ENCODE measurements at regions not wholly inside any gene's neighbourhood (a gene's known extent, or its start where the extent isn't known, plus 50 kb on each side); places are given as distances from the start of the nearest gene placed in this dataset.

DNA sequence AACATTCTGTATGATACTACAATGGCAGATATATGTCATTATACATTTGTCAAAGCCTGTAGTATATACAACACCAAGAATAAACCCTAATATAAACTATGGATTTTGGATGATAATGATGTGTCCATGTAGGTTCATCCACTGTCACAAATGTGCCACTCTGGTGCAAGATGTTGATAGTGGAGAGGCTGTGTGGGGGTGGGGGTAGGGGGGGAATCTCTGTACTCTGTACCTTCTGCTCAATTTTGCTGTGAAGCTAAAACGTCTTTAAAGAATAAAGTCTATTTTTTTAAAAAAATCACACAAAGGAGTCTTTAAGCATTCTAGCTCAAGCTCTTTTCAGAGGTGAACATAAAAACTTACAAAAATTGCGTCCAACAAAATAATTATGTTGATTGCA lies 88.2 kb upstream of the ABI3BP start:
- DNase-seq (ENCODE audit: low read depth), result no peak
- TF ChIP-seq, protein P1, sequence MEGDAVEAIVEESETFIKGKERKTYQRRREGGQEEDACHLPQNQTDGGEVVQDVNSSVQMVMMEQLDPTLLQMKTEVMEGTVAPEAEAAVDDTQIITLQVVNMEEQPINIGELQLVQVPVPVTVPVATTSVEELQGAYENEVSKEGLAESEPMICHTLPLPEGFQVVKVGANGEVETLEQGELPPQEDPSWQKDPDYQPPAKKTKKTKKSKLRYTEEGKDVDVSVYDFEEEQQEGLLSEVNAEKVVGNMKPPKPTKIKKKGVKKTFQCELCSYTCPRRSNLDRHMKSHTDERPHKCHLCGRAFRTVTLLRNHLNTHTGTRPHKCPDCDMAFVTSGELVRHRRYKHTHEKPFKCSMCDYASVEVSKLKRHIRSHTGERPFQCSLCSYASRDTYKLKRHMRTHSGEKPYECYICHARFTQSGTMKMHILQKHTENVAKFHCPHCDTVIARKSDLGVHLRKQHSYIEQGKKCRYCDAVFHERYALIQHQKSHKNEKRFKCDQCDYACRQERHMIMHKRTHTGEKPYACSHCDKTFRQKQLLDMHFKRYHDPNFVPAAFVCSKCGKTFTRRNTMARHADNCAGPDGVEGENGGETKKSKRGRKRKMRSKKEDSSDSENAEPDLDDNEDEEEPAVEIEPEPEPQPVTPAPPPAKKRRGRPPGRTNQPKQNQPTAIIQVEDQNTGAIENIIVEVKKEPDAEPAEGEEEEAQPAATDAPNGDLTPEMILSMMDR (IDR thresholded peaks at IDR 0.05; ENCODE audit: insufficient read depth, low read depth, low read length), result no peak
- no peak overlapping the region for H3K4me3 ChIP-seq (ENCODE audit: low read depth, low read length)

DNA sequence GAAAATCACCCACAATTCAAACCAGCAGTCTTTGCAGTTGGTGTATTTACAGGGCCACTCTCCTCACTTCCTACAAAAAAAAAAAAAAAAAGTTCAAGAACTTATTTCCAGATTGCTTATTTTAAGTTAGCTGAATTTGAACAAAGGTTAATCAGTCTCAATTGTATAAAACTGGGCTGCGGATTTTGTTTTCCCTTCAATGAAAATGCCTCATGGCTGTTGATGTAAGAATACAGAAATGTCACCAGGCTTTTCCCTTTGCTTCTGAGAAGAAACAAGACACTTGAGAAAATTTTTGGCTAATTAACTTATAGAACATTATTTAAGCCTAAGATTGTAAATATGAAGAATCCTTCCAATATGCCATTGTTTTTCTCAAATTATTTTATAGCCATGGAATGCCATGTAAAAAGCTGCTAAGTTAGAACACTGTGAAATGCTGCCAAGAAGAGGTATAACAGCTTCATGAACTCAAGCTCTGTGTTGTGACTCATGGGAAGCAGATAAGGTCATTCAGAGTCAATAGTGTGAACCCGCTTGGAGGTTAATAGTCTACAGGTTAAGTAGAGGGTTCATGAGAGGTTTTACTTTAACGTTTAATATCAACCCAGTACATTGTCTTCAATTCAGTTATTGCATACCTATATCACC lies 84.3 kb upstream of the ABI3BP start:
- TF ChIP-seq, protein P1 (IDR thresholded peaks at IDR 0.05; ENCODE audit: insufficient read depth, low read depth, low read length), result no peak
- no peak overlapping the region for H3K4me3 ChIP-seq (ENCODE audit: low read depth, low read length)
- DNase-seq (ENCODE audit: low read depth), result peak; percentile 38

DNA sequence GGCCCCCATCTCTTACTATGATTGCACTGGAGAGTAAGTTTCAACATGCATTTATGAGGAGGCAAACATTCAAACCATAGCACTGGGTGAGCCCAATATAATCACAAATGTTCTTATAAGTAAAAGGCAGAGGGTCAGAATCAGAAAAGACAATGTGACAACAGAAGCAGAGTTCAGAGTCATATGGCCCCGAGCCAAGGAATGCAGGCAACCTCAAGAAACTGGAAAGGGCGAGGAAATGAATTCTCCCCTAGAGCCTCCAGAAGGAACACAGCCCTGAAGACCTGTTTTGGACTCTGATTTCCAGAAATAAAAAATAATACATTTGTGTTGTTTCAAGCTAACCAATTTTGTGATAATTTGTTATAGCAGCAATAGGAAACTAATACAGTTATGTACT lies 81.3 kb upstream of the ABI3BP start:
- TF ChIP-seq, protein P1 (IDR thresholded peaks at IDR 0.05; ENCODE audit: insufficient read depth, low read depth, low read length), result no peak
- no peak for DNase-seq (ENCODE audit: low read depth)
- no peak overlapping the region for H3K4me3 ChIP-seq (ENCODE audit: low read depth, low read length)

DNA sequence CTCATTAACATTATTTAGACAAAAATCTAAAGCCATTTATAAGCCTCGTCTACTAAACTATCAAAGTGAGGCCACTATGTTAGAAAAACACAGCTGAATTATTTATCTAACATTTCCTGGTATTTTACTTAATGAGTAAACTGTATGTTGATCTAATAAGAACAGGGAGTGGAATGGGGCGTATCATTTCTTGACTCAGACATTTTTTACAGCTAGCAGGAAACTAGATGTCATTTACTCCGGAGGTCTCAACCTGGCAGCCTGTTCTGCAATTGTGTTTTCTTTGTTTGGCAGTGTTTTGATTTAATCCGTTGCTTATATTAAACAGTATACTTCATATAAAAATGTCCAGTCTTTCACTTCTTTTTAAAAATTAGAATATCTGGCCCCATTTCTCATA lies 79.1 kb upstream of the ABI3BP start:
- H3K4me3 ChIP-seq (ENCODE audit: low read depth, low read length), result no peak overlapping the region
- TF ChIP-seq, protein P1 (IDR thresholded peaks at IDR 0.05; ENCODE audit: insufficient read depth, low read depth, low read length), result no peak
- no peak for DNase-seq (ENCODE audit: low read depth)

DNA sequence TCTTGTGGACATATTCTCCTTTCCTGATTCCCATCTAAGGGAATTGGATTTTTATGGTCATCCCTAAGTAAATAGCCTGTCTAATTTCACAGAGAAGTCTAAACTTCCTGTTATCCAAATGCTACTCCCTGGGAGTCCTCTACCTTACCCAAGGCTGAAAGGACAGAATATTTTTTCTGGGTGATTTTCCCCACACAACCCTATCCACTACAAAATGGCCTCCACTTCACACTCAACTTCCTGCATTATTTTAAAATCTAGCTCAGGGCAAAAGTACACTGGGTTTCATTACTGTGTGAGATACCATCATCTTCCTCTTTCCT lies 77.5 kb upstream of the ABI3BP start:
- TF ChIP-seq, protein P1 (IDR thresholded peaks at IDR 0.05; ENCODE audit: insufficient read depth, low read depth, low read length), result no peak
- DNase-seq (ENCODE audit: low read depth), result no peak
- H3K4me3 ChIP-seq (ENCODE audit: low read depth, low read length), result no peak overlapping the region

DNA sequence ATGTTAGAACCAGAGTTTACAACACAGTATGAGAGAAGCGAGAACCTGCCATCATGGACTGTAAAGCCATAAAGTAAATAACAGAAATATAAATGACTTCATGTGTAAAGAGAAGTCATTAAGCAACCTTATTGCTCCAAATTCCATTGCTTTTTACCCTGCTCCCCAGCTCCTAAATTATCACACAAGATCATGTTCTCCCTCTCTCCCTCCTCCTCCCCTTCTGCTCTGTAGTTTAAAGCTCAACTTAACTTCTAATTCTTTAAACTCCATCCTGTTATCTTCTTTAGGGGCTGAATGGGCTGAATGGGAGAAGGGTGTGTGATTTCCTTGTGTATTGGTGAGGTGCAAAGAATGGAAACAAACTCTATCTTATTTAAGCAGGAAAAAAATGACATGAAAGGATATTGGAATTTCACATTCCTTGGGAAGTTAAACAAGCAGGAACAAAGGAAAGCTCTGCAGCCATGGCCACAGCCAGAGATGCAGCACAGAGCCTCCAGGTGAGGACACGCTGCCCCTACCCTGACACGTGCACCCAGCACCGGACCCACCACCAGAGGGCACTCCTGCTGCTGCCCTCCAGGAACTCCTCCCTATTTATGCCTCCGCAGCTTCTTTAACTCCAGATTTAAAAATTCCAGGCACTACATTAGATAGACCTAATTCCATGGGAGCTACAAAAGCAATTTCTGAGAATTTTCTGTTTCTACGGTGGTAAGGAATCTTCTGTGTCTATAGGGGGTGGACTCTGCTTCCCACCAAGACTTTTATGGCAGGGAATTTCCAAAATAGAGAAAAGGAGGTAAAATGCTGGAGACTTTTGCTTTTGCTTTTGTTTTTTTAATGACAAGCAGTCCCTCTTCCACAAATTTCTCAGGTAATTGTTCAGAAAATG lies 76.9 kb upstream of the ABI3BP start:
- TF ChIP-seq, protein P1 (IDR thresholded peaks at IDR 0.05; ENCODE audit: insufficient read depth, low read depth, low read length), result peak; percentile 56
- no peak for DNase-seq (ENCODE audit: low read depth)
- H3K4me3 ChIP-seq (ENCODE audit: low read depth, low read length), result no peak overlapping the region
